NCI-H1048 (cell line): ENCODE measurements at regions not wholly inside any gene's neighbourhood (a gene's known extent, or its start where the extent isn't known, plus 50 kb on each side); places are given as distances from the start of the nearest gene placed in this dataset.

ENCODE experiments used
- DNase-seq: peaks from one replicate; lab custom pipeline; 2025; lab: John Stamatoyannopoulos, UW

GRCh38 chr4:23660865-23661264 lies 229.0 kb downstream of the PPARGC1A start:
- DNase-seq: no peak

- DNase-seq: no peak
Observed at GRCh38 chr4:23654791-23655190, 235.1 kb downstream of the PPARGC1A start.

GRCh38 chr4:23648854-23649596 lies 240.8 kb downstream of the PPARGC1A start:
- DNase-seq: no peak

- DNase-seq: no peak
Observed at GRCh38 chr4:23635468-23635867, 254.4 kb downstream of the PPARGC1A start.

GRCh38 chr4:23631255-23631950 lies 258.4 kb downstream of the PPARGC1A start:
- DNase-seq: no peak

- no peak for DNase-seq
Observed at GRCh38 chr4:23630110-23630509, 259.7 kb downstream of the PPARGC1A start.

GRCh38 chr4:23629421-23629820 lies 260.4 kb downstream of the PPARGC1A start:
- DNase-seq: no peak

- peak; percentile 14 for DNase-seq
Observed at GRCh38 chr4:23614284-23614892, 275.5 kb downstream of the PPARGC1A start.

- no peak for DNase-seq
Observed at GRCh38 chr4:23613782-23614181, 276.1 kb downstream of the PPARGC1A start.

GRCh38 chr4:23602720-23603119 lies 287.1 kb downstream of the PPARGC1A start:
- DNase-seq: no peak

- no peak for DNase-seq
Observed at GRCh38 chr4:23594125-23594524, 295.7 kb downstream of the PPARGC1A start.

- DNase-seq: no peak
Observed at GRCh38 chr4:23590431-23590830, 299.4 kb downstream of the PPARGC1A start.

GRCh38 chr4:23584024-23584423 lies 305.8 kb downstream of the PPARGC1A start:
- no peak for DNase-seq

- no peak for DNase-seq
Observed at GRCh38 chr4:23582671-23583070, 307.2 kb downstream of the PPARGC1A start.

- no peak for DNase-seq
Observed at GRCh38 chr4:23579166-23579565, 310.7 kb downstream of the PPARGC1A start.

GRCh38 chr4:23577398-23577797 lies 312.4 kb downstream of the PPARGC1A start:
- no peak for DNase-seq

GRCh38 chr4:23572382-23572781 lies 317.5 kb downstream of the PPARGC1A start:
- DNase-seq: no peak

GRCh38 chr4:23567338-23567737 lies 322.5 kb downstream of the PPARGC1A start:
- no peak for DNase-seq

- no peak for DNase-seq
Observed at GRCh38 chr4:23560748-23561147, 329.1 kb downstream of the PPARGC1A start.

GRCh38 chr4:23558101-23558500 lies 331.7 kb downstream of the PPARGC1A start:
- DNase-seq: no peak

GRCh38 chr4:23547601-23548000 lies 342.2 kb downstream of the PPARGC1A start:
- DNase-seq: no peak

- DNase-seq: no peak
Observed at GRCh38 chr4:23547096-23547495, 342.8 kb downstream of the PPARGC1A start.

- DNase-seq: no peak
Observed at GRCh38 chr4:23539969-23540569, 349.8 kb downstream of the PPARGC1A start.
